NB4 (cell line): ENCODE measurements at regions not wholly inside any gene's neighbourhood (a gene's known extent, or its start where the extent isn't known, plus 50 kb on each side); places are given as distances from the start of the nearest gene placed in this dataset.

Experiments used
- MAX ChIP-seq: IDR thresholded peaks from 2 replicates; pipeline ENCODE4 v1.6.1; 2011; ENCODE audit warnings: low read depth, low read length
- MYC ChIP-seq: IDR thresholded peaks from 2 replicates; pipeline ENCODE4 v1.6.1; 2011; ENCODE audit warnings: low read depth, low read length
- POLR2A ChIP-seq: IDR thresholded peaks from 2 replicates; pipeline ENCODE4 v1.6.1; 2011; ENCODE audit warnings: mild to moderate bottlenecking; ENCODE audit not compliant: insufficient read length; ENCODE audit errors: extremely low read depth
- TF ChIP-seq, protein P1 (sequence below): IDR thresholded peaks from one replicate; pipeline ENCODE4 v1.5.1; 2012; ENCODE audit warnings: low read depth, low read length

DNA sequence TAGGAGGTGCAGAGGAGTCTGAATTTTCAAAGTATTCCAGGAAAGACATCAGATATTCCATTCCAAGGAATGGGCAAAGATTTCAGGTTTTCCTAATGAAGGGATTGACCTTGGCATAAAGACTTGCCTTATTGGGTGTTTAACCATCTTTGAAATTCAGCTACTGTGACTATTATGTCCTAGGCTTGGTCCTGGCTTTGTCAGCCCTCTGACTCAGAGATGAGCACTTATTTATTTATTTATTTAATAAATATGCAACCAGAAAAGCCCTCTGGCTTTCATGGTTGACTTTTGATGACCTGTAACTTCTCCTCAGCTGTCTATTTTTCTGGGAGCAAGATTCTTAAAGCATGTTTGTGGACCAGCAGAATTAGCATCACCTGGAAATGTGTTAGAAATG is 455.1 kb downstream of the KIF2B start:
- TF ChIP-seq, protein P1, sequence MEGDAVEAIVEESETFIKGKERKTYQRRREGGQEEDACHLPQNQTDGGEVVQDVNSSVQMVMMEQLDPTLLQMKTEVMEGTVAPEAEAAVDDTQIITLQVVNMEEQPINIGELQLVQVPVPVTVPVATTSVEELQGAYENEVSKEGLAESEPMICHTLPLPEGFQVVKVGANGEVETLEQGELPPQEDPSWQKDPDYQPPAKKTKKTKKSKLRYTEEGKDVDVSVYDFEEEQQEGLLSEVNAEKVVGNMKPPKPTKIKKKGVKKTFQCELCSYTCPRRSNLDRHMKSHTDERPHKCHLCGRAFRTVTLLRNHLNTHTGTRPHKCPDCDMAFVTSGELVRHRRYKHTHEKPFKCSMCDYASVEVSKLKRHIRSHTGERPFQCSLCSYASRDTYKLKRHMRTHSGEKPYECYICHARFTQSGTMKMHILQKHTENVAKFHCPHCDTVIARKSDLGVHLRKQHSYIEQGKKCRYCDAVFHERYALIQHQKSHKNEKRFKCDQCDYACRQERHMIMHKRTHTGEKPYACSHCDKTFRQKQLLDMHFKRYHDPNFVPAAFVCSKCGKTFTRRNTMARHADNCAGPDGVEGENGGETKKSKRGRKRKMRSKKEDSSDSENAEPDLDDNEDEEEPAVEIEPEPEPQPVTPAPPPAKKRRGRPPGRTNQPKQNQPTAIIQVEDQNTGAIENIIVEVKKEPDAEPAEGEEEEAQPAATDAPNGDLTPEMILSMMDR: no peak
- TF ChIP-seq POLR2A (no peak), MAX (no peak), MYC (no peak)
